Ovary (tissue), 3 donors: ENCODE measurements at regions not wholly inside any gene's neighbourhood (a gene's known extent, or its start where the extent isn't known, plus 50 kb on each side); places are given as distances from the start of the nearest gene placed in this dataset.

ENCODE experiments used
- CTCF ChIP-seq, 3 donors: fragments of 450-650 bp in 2 of 3; fragments of 200-600 bp in 1 of 3; IDR thresholded peaks; one replicate each; pipeline versions ENCODE4 v1.5.1 to v1.8.0; 2016 to 2022; ENCODE audit warnings: antibody characterized with exemption in 3 of 3, mild to moderate bottlenecking in 1 of 3
- EP300 ChIP-seq: sonication (generic); formaldehyde crosslinking; IDR thresholded peaks from one replicate; pipeline ENCODE4 v1.6.1; 2017; ENCODE audit warnings: antibody characterized with exemption
- POLR2A ChIP-seq: fragments of 450-650 bp; IDR thresholded peaks from one replicate; pipeline ENCODE4 v1.6.1; 2017; ENCODE audit warnings: antibody characterized with exemption, mild to moderate bottlenecking, moderate library complexity
- donor health status: DM: no; HTN: no; CAD: no.

- TF ChIP-seq CTCF (IDR thresholded peaks at IDR 0.05) = no peak
- no peak for TF ChIP-seq EP300
- no peak for TF ChIP-seq POLR2A
Measured at GRCh38 chr9:106179191-106179590, 484.9 kb downstream of the TMEM38B start.
